ENCODE measurements at regions not wholly inside any gene's neighbourhood (a gene's known extent, or its start where the extent isn't known, plus 50 kb on each side); places are given as distances from the start of the nearest gene placed in this dataset.

DNA sequence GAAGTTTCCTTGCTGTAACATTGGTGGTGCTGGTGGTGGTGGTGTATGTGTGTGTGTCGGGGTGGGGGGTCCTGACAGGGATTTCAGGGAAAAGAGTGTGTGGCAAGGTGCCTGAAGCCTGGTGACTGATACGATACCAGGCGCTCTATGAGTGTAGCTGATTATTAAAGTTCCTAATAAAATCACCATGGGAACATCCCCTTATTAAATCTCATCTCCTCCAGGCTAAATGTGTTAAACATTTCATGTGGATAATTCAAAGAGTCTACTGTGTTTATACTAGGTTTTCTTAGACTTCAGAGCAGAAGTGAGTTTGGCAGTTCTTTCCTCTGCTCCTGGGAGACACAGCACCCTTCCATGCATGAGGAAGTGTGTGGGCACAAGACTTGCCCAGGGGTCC is 82.0 kb downstream of the THNSL2 start:
- H3K27ac ChIP-seq (ENCODE audit: low read depth, low read length), result no peak overlapping the region
- no peaks in the 10 kb centered on the region for H3K36me3 ChIP-seq (ENCODE audit: control insufficient read depth, insufficient read depth, low read length)
- H3K9ac ChIP-seq (ENCODE audit: low read depth, low read length), result no peak overlapping the region
- no peak overlapping the region for H3K4me3 ChIP-seq (ENCODE audit: low read depth, low read length)
- no peaks in the 10 kb centered on the region for H3K4me1 ChIP-seq (ENCODE audit: control insufficient read depth, insufficient read depth, low read length)
- no peaks in the 10 kb centered on the region for H3K27me3 ChIP-seq (ENCODE audit: control insufficient read depth, insufficient read depth, low read length)
- H3K9me3 ChIP-seq (ENCODE audit: control insufficient read depth, insufficient read depth, low read length), result no peaks in the 10 kb centered on the region

DNA sequence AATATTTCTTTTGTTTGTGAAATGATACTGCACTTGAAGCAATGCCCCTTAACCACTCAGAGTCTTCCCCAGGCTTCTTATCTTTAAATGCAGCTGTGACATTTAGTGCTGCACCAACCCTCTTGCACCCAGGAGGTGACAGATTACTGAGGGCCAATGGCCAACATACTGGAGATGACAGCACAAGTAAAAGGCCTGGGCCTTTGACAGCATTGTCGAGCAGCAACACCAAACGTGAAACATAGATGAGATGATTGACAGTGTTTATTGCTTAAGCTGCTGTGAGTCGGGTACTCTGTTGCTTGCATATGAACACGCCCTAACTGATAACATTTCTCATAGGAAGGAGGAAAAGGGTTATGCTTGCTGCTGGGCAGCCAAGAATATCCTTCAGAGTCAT is 80.3 kb downstream of the THNSL2 start:
- no peaks in the 10 kb centered on the region for H3K9me3 ChIP-seq (ENCODE audit: control insufficient read depth, insufficient read depth, low read length)
- H3K36me3 ChIP-seq (ENCODE audit: control insufficient read depth, insufficient read depth, low read length), result no peaks in the 10 kb centered on the region
- no peaks in the 10 kb centered on the region for H3K4me1 ChIP-seq (ENCODE audit: control insufficient read depth, insufficient read depth, low read length)
- H3K4me3 ChIP-seq (ENCODE audit: low read depth, low read length), result no peak overlapping the region
- no peak overlapping the region for H3K9ac ChIP-seq (ENCODE audit: low read depth, low read length)
- no peak overlapping the region for H3K27ac ChIP-seq (ENCODE audit: low read depth, low read length)
- no peaks in the 10 kb centered on the region for H3K27me3 ChIP-seq (ENCODE audit: control insufficient read depth, insufficient read depth, low read length)

DNA sequence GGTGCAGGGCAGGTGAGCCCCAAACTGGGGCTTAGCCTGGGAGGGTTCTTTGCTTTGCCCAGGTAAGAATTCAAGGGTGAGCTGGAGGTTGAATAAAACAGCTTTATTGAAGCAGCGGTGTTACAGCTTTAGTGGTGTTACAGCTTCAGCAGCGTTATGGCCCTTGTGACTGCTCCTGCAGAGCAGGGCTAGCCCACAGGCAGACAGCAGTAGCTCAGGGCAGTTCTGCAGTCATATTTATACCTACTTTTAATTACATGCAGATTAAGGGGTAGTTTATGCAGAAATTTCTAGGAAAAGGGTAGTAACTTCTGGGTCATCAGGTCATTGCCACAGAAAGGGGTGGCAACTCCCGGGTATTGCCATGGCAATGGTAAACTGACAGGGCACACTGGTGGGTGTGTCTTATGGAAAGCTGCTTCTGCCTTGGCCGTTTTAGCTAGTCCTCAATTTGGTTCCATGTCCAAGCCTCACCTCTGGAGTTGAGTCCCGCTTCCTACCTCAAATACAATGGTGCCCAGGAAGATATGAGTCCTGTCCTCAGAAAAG is 78.2 kb downstream of the THNSL2 start:
- Histone ChIP-seq H3K36me3 (ENCODE audit: control insufficient read depth, insufficient read depth, low read length) (no peaks in the 10 kb centered on the region), H3K9ac (ENCODE audit: low read depth, low read length) (no peak overlapping the region), H3K27ac (ENCODE audit: low read depth, low read length) (no peak overlapping the region), H3K4me3 (ENCODE audit: low read depth, low read length) (no peak overlapping the region), H3K9me3 (ENCODE audit: control insufficient read depth, insufficient read depth, low read length) (0 out of 2 replicates have a peak, but pooled peaks cover 2% of the 10 kb centered on the region), H3K27me3 (ENCODE audit: control insufficient read depth, insufficient read depth, low read length) (no peaks in the 10 kb centered on the region), H3K4me1 (ENCODE audit: control insufficient read depth, insufficient read depth, low read length) (no peaks in the 10 kb centered on the region)

DNA sequence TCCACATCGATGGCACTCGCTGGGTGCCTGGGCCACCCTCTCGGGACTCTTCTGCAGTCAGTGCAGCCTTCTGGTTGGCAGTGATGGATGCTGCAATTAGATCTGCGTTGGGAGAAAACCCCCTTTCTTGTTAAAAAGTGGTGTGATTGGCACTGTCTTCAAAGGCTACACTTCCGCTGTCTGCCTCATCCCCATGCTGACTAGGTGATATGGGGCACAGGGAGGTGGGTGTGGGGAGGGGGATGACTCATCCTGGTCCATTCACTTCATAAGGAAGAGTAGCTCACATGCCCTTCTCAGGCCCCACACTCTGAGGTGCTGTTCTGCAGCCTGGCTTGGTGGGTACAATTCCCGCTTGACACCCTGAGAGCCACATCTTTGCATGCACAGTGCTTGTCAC is 77.4 kb downstream of the THNSL2 start:
- Histone ChIP-seq H3K4me3 (ENCODE audit: low read depth, low read length) (no peak overlapping the region), H3K9ac (ENCODE audit: low read depth, low read length) (no peak overlapping the region), H3K27ac (ENCODE audit: low read depth, low read length) (no peak overlapping the region), H3K9me3 (ENCODE audit: control insufficient read depth, insufficient read depth, low read length) (0 out of 2 replicates have a peak, but pooled peaks cover 2% of the 10 kb centered on the region), H3K27me3 (ENCODE audit: control insufficient read depth, insufficient read depth, low read length) (no peaks in the 10 kb centered on the region), H3K36me3 (ENCODE audit: control insufficient read depth, insufficient read depth, low read length) (no peaks in the 10 kb centered on the region), H3K4me1 (ENCODE audit: control insufficient read depth, insufficient read depth, low read length) (no peaks in the 10 kb centered on the region)

DNA sequence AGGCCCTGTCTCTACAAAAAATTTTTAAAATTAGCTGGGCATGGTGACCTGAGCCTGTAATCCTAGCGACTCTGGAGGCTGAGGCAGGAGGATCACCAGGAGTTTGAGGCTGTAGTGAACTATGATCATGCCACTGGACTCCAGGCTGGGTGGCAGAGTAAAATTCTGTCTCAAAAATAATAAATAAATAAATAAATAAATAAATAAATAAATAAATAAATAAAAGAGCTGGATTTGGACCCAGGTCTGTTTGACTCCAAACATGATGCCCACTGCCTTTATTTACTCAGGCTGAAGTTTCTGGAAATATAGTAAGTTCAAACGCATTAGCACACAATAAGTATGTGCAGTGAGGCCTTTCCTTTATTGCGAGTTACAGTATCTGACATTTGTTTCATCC is 75.0 kb downstream of the THNSL2 start:
- Histone ChIP-seq H3K27me3 (ENCODE audit: control insufficient read depth, insufficient read depth, low read length) (no peaks in the 10 kb centered on the region), H3K4me3 (ENCODE audit: low read depth, low read length) (no peak overlapping the region), H3K9ac (ENCODE audit: low read depth, low read length) (no peak overlapping the region), H3K9me3 (ENCODE audit: control insufficient read depth, insufficient read depth, low read length) (0 out of 2 replicates have a peak, but pooled peaks cover 2% of the 10 kb centered on the region), H3K36me3 (ENCODE audit: control insufficient read depth, insufficient read depth, low read length) (no peaks in the 10 kb centered on the region), H3K4me1 (ENCODE audit: control insufficient read depth, insufficient read depth, low read length) (no peaks in the 10 kb centered on the region), H3K27ac (ENCODE audit: low read depth, low read length) (no peak overlapping the region)

DNA sequence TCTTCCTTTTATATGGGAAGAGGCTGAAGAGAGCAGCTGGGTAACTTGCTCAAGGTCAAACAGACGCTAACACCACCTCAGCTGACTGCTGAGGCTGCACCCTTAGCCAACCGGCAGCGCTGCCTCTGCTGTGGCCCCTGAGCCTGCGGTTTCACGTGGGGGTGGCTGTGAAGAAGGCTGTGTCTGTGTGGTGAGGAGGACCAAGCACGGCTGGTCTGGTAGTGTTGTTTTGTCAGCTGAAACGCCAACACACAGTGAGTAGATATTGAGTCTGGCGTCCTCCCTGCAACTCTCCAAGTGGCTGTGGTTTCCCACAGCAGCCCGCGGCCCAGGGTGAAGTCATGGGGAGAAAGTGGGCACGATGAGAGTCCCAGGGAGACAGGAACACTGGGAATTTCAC is 69.6 kb downstream of the THNSL2 start:
- Histone ChIP-seq H3K4me1 (ENCODE audit: control insufficient read depth, insufficient read depth, low read length) (no peaks in the 10 kb centered on the region), H3K9ac (ENCODE audit: low read depth, low read length) (no peak overlapping the region), H3K9me3 (ENCODE audit: control insufficient read depth, insufficient read depth, low read length) (0 out of 2 replicates have a peak, but pooled peaks cover 2% of the 10 kb centered on the region), H3K27me3 (ENCODE audit: control insufficient read depth, insufficient read depth, low read length) (no peaks in the 10 kb centered on the region), H3K27ac (ENCODE audit: low read depth, low read length) (no peak overlapping the region), H3K4me3 (ENCODE audit: low read depth, low read length) (no peak overlapping the region), H3K36me3 (ENCODE audit: control insufficient read depth, insufficient read depth, low read length) (no peaks in the 10 kb centered on the region)

DNA sequence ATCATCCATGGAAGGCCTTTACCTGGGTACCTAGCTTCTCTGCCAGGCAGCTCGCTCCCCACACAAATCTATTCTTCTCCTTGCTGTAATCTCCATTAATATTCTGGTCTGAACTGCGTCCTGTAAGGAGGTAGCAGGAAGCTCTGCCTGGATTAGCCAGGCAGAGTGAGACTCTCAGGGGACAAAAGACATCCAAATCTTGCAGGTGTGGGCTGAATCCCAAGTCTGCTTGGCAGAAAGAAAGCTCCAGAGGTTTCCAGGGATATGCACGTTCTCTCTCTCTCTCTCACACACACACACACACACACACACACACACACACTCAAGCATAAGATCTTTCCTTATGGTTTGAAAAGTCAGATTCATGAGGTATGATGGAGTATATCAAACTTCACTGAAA is 66.5 kb downstream of the THNSL2 start:
- Histone ChIP-seq H3K4me3 (ENCODE audit: low read depth, low read length) (no peak overlapping the region), H3K27ac (ENCODE audit: low read depth, low read length) (no peak overlapping the region), H3K9ac (ENCODE audit: low read depth, low read length) (no peak overlapping the region), H3K9me3 (ENCODE audit: control insufficient read depth, insufficient read depth, low read length) (no peaks in the 10 kb centered on the region), H3K36me3 (ENCODE audit: control insufficient read depth, insufficient read depth, low read length) (no peaks in the 10 kb centered on the region), H3K27me3 (ENCODE audit: control insufficient read depth, insufficient read depth, low read length) (no peaks in the 10 kb centered on the region), H3K4me1 (ENCODE audit: control insufficient read depth, insufficient read depth, low read length) (no peaks in the 10 kb centered on the region)
